ENCODE measurements at regions not wholly inside any gene's neighbourhood (a gene's known extent, or its start where the extent isn't known, plus 50 kb on each side); places are given as distances from the start of the nearest gene placed in this dataset.

DNA sequence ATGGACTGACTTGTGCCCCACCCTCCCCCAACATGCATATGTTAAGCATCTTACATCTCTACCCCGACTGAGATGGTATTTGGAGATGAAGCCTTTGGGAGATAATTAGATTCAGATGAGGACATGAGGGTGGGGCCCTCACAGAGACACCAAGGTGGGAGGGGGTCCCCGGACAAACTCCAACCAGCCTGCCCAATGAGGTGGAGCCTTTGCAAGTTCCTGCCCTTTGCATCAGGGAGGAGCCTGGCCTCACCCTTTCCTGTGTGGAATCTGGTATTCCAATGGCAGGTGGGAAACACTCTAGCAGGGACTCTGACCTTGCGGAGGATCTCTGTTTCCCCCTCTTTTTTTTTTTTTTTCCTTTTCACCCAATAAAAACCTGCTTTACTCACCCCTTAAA, 589.9 kb upstream of the BOD1L1 start:
- Histone ChIP-seq H3K36me3 (no peaks in the 10 kb centered on the region), H3K27me3 (no peaks in the 10 kb centered on the region), H3K4me3 (no peak overlapping the region), H3K9me3 (no peaks in the 10 kb centered on the region)
- DNase-seq: no peak

DNA sequence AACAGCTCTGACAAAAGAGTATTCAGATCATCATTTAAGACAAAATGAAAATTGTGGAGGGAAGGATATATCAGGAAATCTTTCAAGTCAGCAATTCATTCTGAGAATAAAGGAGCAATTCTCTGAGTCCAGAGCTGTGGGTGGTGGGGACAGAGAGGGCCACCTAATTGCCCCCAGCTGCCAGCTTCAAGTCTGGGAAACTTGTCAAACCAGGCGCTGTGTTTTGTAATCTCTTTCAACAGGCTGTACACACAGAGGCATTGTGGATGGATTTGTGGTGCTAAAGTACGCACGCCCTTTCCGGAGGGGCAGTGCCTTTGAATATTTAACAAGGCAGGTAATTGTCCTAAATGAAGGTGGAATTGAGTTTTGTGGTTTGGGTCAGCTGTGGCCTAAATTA, 591.1 kb upstream of the BOD1L1 start:
- DNase-seq: no peak
- no peak overlapping the region for H3K4me3 ChIP-seq
- H3K36me3 ChIP-seq: no peaks in the 10 kb centered on the region
- H3K9me3 ChIP-seq: no peaks in the 10 kb centered on the region
- H3K27me3 ChIP-seq: no peaks in the 10 kb centered on the region

DNA sequence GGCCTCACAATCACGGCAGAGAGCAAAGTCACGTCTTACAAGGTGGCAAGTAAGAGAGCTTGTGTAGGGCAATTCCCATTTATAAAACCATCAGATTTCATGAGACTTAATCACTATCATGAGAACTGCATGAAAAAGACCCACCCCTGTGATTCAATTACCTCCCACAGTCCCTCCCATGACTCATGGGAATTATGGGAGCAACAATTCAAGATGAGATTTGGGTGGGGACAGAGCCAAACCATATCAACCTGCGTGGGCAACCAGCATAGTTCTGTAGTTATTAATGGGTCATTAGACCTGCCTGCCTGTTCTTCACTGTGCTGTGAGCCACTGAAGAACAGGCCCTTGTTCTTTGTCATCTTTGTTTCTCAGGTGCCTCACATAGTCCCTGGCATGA, 593.7 kb upstream of the BOD1L1 start:
- Histone ChIP-seq H3K4me3 (no peak overlapping the region), H3K27me3 (no peaks in the 10 kb centered on the region), H3K36me3 (no peaks in the 10 kb centered on the region), H3K9me3 (no peaks in the 10 kb centered on the region)
- DNase-seq: no peak

DNA sequence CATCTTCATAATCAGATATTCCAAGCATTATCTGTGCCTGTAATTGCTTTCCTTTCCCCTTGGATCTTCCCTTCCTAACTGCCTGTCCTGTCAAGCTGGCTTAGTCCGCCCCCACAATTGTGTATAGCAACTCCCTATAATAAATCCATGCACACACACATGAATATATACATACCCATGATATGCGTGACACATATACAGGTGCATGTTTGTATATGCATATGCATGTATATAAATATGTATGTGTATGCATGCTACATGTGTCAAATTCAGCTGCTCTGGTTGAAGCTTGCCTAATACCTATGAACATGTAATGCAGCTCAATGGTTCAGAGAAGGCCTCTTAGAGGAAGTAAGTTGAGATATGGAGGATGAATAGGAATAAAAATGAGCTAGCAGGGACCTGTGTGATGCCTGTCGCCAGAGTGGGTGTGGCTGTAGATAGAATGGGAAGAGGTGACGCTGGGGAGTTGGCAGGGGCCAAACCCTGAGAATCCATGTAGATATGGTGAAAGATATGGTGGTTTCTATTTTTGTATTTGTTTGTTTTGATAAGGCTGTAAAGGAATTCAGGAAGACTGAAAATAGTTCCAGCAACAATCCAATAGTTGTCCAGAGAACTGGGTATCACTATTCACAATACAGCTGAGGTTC, 595.0 kb upstream of the BOD1L1 start:
- Histone ChIP-seq H3K4me3 (no peak overlapping the region), H3K9me3 (no peaks in the 10 kb centered on the region), H3K36me3 (no peaks in the 10 kb centered on the region), H3K27me3 (no peaks in the 10 kb centered on the region)
- DNase-seq: no peak

DNA sequence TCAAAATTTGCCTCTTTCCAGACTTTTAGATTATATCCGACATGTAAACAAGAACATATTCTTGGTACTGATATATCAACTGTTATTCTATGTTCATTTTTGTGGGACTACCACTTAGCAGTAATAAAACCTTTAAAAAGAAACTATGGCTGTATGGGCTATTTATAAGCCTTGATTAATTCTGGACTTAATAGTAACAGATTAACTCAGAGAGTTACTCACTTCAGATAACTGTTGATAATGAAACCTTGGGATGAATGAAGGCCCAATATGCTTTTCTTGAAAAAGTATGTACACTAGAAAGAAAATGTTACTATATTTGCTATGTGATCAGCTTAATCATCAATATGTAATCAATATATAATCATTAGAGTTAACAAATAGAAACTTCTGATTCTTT, 595.9 kb upstream of the BOD1L1 start:
- Histone ChIP-seq H3K27me3 (no peaks in the 10 kb centered on the region), H3K9me3 (no peaks in the 10 kb centered on the region), H3K36me3 (no peaks in the 10 kb centered on the region), H3K4me3 (no peak overlapping the region)
- no peak for DNase-seq

DNA sequence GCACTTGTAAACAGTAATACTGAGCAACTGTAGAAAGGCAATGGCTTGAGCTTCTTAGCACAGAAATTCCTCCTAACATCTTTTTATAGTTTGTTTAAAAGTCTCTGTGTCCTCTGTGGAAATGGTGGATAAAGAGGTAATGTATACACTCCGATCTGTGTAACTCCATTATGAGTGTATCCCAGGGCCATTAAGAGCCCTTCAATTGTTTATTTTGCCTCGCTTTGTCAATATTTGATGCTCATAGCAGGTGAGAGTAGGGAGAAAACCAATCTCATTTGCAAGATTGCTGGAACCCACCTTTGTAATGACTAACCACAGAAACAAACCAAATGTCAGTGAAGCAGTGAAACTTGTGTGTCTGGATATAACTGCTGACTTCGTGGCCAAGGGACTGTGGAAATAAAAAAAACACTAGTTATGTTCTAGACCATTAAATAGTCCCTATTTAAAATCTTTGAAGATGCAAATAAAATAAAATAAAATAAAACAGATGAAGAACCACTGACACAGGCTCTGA, 598.2 kb upstream of the BOD1L1 start:
- Histone ChIP-seq H3K27me3 (no peaks in the 10 kb centered on the region), H3K36me3 (no peaks in the 10 kb centered on the region), H3K9me3 (no peaks in the 10 kb centered on the region), H3K4me3 (no peak overlapping the region)
- no peak for DNase-seq

DNA sequence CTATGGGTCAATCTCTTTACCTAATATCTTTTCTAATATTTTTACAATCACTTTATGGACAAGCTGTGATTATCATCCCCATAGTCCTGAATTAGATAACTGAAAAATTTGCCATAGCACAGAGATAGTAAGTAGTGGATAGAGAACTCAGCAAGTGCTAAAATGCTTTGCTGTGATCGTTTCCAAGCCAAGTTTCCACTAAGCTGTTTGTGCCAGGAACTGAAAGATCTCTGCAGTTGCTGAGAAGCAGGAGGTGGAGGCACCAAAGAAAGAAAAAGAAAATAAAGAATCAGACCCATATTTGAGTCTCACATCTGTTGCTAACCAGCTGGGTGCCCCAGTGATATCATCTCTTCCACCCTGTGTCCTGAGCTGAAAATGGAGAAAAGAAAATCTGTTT, 605.6 kb upstream of the BOD1L1 start:
- no peak for DNase-seq
- no peak overlapping the region for H3K4me3 ChIP-seq
- H3K9me3 ChIP-seq: no peaks in the 10 kb centered on the region
- no peaks in the 10 kb centered on the region for H3K27me3 ChIP-seq
- H3K36me3 ChIP-seq: no peaks in the 10 kb centered on the region

DNA sequence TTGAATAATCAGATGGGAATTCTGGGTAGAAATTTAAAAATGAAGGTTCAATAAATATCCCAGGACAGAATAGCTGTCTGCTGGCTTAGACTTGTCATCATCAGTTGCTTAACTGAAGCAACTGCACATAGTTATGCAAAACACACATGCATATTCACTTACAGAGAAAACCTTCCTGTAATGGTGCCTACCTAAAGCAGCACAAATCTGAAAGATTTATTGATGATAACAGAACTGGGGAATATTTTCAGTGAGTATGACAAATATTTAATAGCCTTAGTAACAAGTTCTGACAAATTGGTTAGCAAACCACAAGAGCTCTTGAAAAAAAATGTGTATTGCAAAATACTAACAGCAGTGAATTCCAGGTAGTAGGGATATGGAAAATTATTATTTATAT, 606.8 kb upstream of the BOD1L1 start:
- Histone ChIP-seq H3K4me3 (no peak overlapping the region), H3K9me3 (peaks cover 2% of the 10 kb centered on the region; the same call in 1 of the 2 replicates), H3K27me3 (no peaks in the 10 kb centered on the region), H3K36me3 (no peaks in the 10 kb centered on the region)
- no peak for DNase-seq

DNA sequence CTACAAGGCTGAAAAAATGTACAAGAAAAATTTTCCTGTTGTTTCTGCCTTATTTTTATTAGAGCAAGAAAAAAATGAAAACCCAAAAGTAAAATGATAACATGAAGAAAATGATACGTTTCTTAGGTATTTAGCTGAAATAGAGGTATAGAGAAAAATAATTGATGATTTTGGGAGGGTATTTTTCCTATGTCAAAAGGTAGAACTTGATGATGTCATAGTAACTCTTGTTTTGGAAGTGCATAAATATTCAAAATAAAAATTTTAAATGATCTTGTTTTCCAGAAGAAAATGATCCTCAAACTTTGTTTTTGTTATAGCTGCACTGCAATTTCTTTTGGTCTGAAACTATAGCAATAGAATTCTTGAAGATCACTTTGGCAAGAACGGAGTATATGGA, 608.8 kb upstream of the BOD1L1 start:
- Histone ChIP-seq H3K36me3 (no peaks in the 10 kb centered on the region), H3K9me3 (peaks cover 4% of the 10 kb centered on the region; the same call in 1 of the 2 replicates), H3K27me3 (no peaks in the 10 kb centered on the region), H3K4me3 (no peak overlapping the region)
- no peak for DNase-seq

DNA sequence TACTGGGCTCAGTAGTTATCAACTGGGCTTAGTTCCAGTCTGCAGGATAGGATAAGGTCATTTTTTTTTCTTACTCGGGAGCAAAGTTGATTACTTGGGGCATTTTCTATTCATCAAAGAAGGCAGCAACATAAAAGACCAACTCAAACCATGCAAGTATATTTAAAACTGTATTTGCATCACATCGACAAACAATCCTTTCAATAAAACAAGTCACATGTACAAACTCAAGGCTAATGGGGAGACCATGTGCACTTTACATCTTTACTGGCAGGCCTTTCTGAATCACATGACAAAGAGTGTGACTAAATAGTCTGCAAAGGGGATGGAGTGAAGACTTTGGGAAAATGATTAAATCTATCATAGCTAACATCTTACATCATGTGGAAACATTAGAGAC, 610.4 kb upstream of the BOD1L1 start:
- Histone ChIP-seq H3K9me3 (peaks cover 4% of the 10 kb centered on the region; the same call in 1 of the 2 replicates), H3K36me3 (no peaks in the 10 kb centered on the region), H3K4me3 (no peak overlapping the region), H3K27me3 (no peaks in the 10 kb centered on the region)
- DNase-seq: no peak

DNA sequence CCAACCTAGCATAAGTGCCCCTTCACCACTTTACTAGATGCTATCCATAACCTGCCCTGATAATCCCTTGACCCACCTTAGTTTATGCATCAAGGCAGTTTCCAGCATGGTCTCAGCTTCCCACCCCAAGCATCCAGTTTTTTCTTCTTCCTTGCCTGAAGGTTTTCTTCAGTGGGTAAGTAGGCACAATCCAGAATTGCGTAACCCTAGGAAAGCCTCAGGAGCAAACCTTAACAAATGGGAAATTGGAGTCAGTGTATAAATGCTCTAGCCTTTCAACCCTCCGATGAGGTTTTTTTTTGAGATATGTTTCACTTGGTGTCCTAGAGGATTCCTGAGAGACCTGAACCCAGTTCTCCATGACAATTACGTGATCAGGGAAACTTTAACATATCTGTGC, 614.0 kb upstream of the BOD1L1 start:
- Histone ChIP-seq H3K27me3 (no peaks in the 10 kb centered on the region), H3K4me3 (no peak overlapping the region), H3K36me3 (no peaks in the 10 kb centered on the region), H3K9me3 (peaks cover 4% of the 10 kb centered on the region; the same call in 1 of the 2 replicates)
- no peak for DNase-seq

DNA sequence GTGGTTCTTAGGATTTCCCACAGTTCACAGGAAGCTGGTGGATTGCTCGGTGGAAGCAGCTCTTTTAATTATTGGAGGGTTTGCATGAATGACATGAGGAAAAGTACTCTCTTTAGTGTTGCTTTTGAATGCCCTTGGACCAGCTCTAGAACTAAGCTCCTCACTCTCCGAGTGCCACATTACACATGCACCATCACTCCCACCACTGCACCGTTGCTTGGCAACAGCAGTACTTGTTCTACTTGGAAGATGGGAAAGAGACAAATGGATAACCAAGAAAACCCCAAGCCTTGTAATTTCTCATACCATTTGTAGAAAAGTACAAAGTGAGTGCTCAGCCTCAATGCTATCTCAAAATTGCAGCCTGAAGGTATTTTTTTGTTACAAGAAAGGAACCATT, 620.2 kb upstream of the BOD1L1 start:
- no peak for DNase-seq
- no peak overlapping the region for H3K4me3 ChIP-seq
- no peaks in the 10 kb centered on the region for H3K27me3 ChIP-seq

DNA sequence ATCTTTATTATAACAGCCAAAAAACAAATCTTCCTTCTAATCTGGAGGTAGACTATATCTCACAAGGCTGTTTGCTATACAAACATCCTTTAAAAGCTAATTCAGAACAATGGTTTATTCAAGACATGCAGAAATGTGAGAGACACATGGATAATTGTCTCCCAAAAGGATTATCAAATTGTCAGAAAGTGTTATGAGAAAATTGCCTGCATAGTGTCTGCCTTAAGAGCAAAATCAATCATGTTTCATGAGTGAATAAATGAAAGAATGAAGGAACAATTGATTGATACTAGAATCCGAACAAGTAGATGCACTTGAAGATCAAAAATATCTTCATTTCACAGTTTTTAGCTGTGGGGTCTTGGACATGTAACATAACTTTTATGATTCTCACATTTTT, 621.7 kb upstream of the BOD1L1 start:
- no peak overlapping the region for H3K4me3 ChIP-seq
- H3K9me3 ChIP-seq: no peaks in the 10 kb centered on the region
- no peaks in the 10 kb centered on the region for H3K27me3 ChIP-seq
- no peak for DNase-seq
- no peaks in the 10 kb centered on the region for H3K36me3 ChIP-seq

More for the DNA sequence above, 620.2 kb upstream of the BOD1L1 start:
- Histone ChIP-seq H3K9me3 (no peaks in the 10 kb centered on the region), H3K36me3 (no peaks in the 10 kb centered on the region)

DNA sequence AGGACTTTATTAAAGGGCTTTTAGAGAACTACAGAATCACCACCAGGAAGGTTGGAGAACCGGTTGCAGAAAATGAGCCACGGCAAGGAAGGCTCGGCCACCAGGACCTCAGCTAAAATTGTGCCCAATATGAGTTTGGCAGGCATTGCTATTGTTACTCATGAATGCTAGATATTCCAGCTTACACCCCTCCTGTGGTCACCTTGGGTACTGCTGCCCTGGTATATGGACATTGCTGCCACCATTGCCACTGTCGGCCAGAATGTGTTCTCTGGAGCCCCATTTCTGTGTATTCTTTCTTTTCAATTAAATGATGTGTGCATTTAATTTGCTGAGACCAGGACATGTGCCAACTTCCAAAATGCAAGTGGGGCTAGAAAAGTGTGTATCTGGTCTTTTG, 626.7 kb upstream of the BOD1L1 start:
- H3K4me3 ChIP-seq: no peak overlapping the region
- peak; percentile 16 for DNase-seq
- H3K27me3 ChIP-seq: no peaks in the 10 kb centered on the region
- no peaks in the 10 kb centered on the region for H3K9me3 ChIP-seq
- H3K36me3 ChIP-seq: no peaks in the 10 kb centered on the region

DNA sequence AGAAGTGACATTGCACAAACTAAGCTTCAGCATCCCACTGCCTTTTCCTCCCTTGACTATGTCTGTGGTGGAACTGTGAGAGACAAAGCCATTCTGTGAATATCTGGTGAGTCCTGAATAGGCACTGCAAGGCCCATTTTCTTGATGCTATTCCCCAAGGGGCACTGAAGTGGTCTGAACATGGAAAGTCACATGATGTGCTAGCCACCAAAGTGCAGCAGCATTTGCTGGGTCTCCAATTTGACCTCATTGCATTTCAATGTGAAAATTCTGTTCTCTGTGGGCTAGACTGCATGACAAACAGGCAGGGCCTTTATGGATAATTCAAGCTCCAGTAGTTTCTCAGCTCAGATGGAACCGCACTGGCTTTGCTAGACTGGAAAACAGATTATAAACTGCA, 627.4 kb upstream of the BOD1L1 start:
- Histone ChIP-seq H3K36me3 (no peaks in the 10 kb centered on the region), H3K27me3 (no peaks in the 10 kb centered on the region)

DNA sequence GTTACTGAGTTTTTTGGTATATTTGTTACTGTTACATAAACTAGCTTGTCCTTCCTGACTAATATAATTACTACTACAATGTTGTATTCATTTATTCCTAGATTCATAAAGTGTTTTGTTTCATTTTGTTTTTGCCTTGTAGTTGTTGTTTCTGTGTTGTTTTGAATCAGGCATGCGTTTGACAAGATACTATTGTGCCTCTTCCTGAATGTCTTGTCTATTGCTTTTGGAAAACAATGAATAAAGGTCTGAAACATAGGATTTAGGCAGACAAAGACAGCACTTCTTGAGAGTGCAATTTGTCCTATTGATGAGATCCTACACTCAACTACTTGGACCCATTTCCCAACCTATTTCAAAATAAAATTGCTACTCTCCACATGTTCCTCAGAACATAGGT, 630.4 kb upstream of the BOD1L1 start:
- DNase-seq: no peak
- no peaks in the 10 kb centered on the region for H3K36me3 ChIP-seq
- no peak overlapping the region for H3K4me3 ChIP-seq
- H3K9me3 ChIP-seq: no peaks in the 10 kb centered on the region
- H3K27me3 ChIP-seq: no peaks in the 10 kb centered on the region

More for the DNA sequence above, 627.4 kb upstream of the BOD1L1 start:
- no peaks in the 10 kb centered on the region for H3K9me3 ChIP-seq
- DNase-seq: no peak
- H3K4me3 ChIP-seq: no peak overlapping the region

DNA sequence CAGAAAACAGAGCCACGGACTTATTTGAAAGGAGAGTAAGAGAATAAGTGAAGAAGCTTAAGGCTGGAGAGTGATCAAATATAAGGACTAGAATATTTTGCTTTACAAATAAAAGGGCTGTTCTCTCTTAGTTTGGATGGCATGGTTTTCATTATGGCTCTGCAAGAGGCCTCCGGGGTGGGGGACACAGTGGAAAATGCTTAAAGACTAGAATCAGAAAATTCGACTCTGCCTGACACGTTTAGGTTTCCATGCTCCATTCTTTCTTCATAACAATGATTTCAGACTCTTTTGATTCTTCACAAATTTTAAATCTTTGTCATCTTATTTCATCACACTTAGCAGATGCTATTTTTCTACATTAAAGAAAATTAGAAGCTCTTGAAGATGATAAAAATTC, 632.4 kb upstream of the BOD1L1 start:
- H3K36me3 ChIP-seq: no peaks in the 10 kb centered on the region
- no peak overlapping the region for H3K4me3 ChIP-seq
- H3K9me3 ChIP-seq: no peaks in the 10 kb centered on the region
- H3K27me3 ChIP-seq: no peaks in the 10 kb centered on the region
- DNase-seq: no peak

DNA sequence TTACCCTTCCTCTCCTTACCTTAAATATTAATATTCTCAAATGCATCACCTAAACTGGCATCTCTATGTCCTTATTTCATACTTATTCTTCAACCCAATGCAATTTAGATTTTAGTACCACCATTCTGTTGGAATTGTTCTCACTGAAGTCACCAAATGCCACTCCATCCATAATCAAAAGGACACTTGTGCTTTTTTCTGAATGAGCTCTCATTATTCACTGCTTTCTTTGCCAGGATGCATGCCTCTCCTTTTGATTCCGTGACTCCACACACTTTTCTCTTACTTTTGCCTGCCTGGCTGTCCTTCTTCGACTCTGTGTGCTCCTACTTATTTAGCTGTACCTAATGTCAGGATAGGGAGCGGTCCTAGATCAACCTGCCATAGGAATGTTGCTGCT, 633.1 kb upstream of the BOD1L1 start:
- no peaks in the 10 kb centered on the region for H3K36me3 ChIP-seq
- no peak overlapping the region for H3K4me3 ChIP-seq
- no peaks in the 10 kb centered on the region for H3K27me3 ChIP-seq
- no peaks in the 10 kb centered on the region for H3K9me3 ChIP-seq
- no peak for DNase-seq

DNA sequence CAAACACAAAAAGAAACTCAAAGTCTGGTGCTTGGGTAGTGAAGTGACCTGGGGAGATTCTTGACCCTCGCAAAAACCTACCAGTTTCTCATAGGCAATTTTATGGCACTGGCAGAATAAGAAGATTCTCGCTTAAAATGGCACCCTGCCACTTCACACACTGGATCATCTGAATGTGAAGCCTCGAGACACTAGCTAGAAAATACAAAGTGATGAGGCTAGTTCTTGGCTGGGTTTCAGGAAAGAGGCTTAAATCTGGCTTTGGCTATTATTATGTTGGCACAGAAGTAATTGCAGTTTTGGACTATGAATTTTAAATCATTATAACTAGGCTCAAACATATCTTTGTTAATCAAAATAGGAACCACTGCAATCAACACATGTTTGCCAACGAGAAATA, 634.7 kb upstream of the BOD1L1 start:
- Histone ChIP-seq H3K36me3 (no peaks in the 10 kb centered on the region), H3K27me3 (no peaks in the 10 kb centered on the region), H3K9me3 (no peaks in the 10 kb centered on the region), H3K4me3 (no peak overlapping the region)
- DNase-seq: no peak
